ENCODE measurements at regions not wholly inside any gene's neighbourhood (a gene's known extent, or its start where the extent isn't known, plus 50 kb on each side); places are given as distances from the start of the nearest gene placed in this dataset.

GRCh38 chr3:27643355-27643754 lies 78.8 kb downstream of the EOMES start:
- TF ChIP-seq EZH2phosphoT487 (IDR thresholded peaks at IDR 0.05; ENCODE audit: unreplicated experiment) (no peak), POLR2AphosphoS5 (IDR thresholded peaks at IDR 0.05; ENCODE audit: low read depth) (no peak)

Measured in GM23338 (cell line).